DOHH2 (cell line): ENCODE measurements at regions not wholly inside any gene's neighbourhood (a gene's known extent, or its start where the extent isn't known, plus 50 kb on each side); places are given as distances from the start of the nearest gene placed in this dataset.

ENCODE experiments used
- H3F3A ChIP-seq: fragments of 200-600 bp; sonication (generic), shearing (Covaris generic); 2 replicates; pipeline ENCODE4 v1.6.0; 2016; ENCODE audit warnings: antibody characterized with exemption, mild to moderate bottlenecking; ENCODE audit not compliant: control insufficient read depth, insufficient read depth
- H3K27ac ChIP-seq: fragments of 200-600 bp; sonication (generic); 2 replicates; pipeline ENCODE4 v1.5.1; 2014; ENCODE audit warnings: low read depth, mild to moderate bottlenecking, low read length, moderate library complexity
- H3K27me3 ChIP-seq: fragments of 200-600 bp; sonication (generic); 2 replicates; pipeline ENCODE4 v1.6.1; 2014; ENCODE audit warnings: mild to moderate bottlenecking, low read length, mixed read lengths; ENCODE audit not compliant: control insufficient read depth
- H3K36me3 ChIP-seq: fragments of 200-600 bp; sonication (generic); 2 replicates; pipeline ENCODE4 v1.6.1; 2014; ENCODE audit warnings: mild to moderate bottlenecking, low read length, moderate library complexity, mixed read lengths; ENCODE audit not compliant: control insufficient read depth
- H3K4me1 ChIP-seq: fragments of 200-600 bp; sonication (generic); 2 replicates; pipeline ENCODE4 v1.6.1; 2014; ENCODE audit warnings: mild to moderate bottlenecking, low read length, mixed read lengths; ENCODE audit not compliant: control insufficient read depth
- H3K4me2 ChIP-seq: fragments of 200-600 bp; sonication (generic); 2 replicates; pipeline ENCODE4 v1.6.0; 2014; ENCODE audit warnings: mild to moderate bottlenecking, low read length, moderate library complexity
- H3K4me3 ChIP-seq: fragments of 200-600 bp; sonication (generic); 2 replicates; pipeline ENCODE4 v1.5.1; 2014; ENCODE audit warnings: mild to moderate bottlenecking, low read length, mixed read lengths
- H3K79me2 ChIP-seq: fragments of 200-600 bp; sonication (generic); 2 replicates; pipeline ENCODE4 v1.6.1; 2014; ENCODE audit warnings: mild to moderate bottlenecking, low read length, mixed read lengths; ENCODE audit not compliant: control insufficient read depth
- H3K9me2 ChIP-seq: fragments of 200-600 bp; sonication (generic); replicated peaks from 2 replicates; pipeline ENCODE4 v1.6.1; 2014; ENCODE audit warnings: mild to moderate bottlenecking, low read length, mixed read lengths; ENCODE audit not compliant: control insufficient read depth
- H3K9me3 ChIP-seq: fragments of 200-600 bp; sonication (generic); 2 replicates; pipeline ENCODE4 v1.6.1; 2014; ENCODE audit warnings: antibody characterized with exemption, low read length, mixed read lengths; ENCODE audit not compliant: control insufficient read depth, insufficient read depth
- H4K20me1 ChIP-seq: fragments of 200-600 bp; sonication (generic); 2 replicates; pipeline ENCODE4 v1.6.0; 2014; ENCODE audit warnings: low read depth, mild to moderate bottlenecking, antibody characterized with exemption, low read length, moderate library complexity; ENCODE audit not compliant: control insufficient read depth, insufficient read depth
- EZH2phosphoT487 ChIP-seq: fragments of 200-600 bp; sonication (generic); IDR thresholded peaks from 2 replicates; pipeline ENCODE4 v1.6.1; 2017; ENCODE audit warnings: borderline replicate concordance, mild to moderate bottlenecking, antibody characterized with exemption, low read length, moderate library complexity, mixed read lengths
- TF ChIP-seq, protein P1 (sequence below): fragments of 200-600 bp; sonication (generic); IDR thresholded peaks from one replicate; pipeline ENCODE4 v1.5.1; 2014; ENCODE audit warnings: antibody characterized with exemption, mild to moderate bottlenecking, low read depth, low read length; ENCODE audit not compliant: poor library complexity, severe bottlenecking

DNA sequence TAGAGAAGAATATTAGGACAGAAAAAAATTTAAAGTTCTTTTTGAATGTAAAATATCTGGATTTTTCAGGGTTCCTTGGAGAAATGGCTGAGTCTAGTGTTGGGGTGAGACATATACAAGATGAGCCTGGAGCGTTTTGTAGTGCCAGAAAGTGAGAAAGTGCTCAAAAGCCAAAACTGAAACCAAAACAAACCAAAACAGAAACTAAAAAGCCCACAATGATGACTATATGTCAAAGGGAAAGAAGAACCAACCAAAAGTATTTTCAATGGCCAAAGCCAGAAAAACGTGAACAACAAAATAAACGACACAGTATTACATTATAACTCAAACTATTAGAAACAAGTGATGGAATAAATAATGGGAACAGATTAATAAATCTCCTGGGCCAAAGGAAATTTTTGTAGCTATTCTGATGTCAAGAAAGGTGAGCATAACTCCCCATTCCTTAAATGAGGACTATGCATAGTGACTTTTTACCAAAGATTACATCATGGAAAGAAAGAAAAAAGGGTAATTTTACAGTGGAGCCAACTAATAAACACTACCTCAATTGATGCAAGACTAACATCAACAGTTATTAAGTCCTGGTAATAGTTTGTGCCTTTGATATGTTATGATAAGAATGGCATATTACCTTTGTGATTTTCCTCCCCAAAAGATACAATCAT lies 1137.6 kb downstream of the C4orf33 start:
- H3K4me2 ChIP-seq: no peak overlapping the region
- no peaks in the 10 kb centered on the region for H3K27me3 ChIP-seq
- H3K27ac ChIP-seq: no peak overlapping the region
- H3K9me2 ChIP-seq: no peaks in the 10 kb centered on the region
- no peaks in the 10 kb centered on the region for H3K9me3 ChIP-seq
- H3K36me3 ChIP-seq: no peaks in the 10 kb centered on the region
- H3K79me2 ChIP-seq: no peaks in the 10 kb centered on the region
- no peaks in the 10 kb centered on the region for H3K4me1 ChIP-seq
- H3K4me3 ChIP-seq: no peak overlapping the region
- TF ChIP-seq, protein P1, sequence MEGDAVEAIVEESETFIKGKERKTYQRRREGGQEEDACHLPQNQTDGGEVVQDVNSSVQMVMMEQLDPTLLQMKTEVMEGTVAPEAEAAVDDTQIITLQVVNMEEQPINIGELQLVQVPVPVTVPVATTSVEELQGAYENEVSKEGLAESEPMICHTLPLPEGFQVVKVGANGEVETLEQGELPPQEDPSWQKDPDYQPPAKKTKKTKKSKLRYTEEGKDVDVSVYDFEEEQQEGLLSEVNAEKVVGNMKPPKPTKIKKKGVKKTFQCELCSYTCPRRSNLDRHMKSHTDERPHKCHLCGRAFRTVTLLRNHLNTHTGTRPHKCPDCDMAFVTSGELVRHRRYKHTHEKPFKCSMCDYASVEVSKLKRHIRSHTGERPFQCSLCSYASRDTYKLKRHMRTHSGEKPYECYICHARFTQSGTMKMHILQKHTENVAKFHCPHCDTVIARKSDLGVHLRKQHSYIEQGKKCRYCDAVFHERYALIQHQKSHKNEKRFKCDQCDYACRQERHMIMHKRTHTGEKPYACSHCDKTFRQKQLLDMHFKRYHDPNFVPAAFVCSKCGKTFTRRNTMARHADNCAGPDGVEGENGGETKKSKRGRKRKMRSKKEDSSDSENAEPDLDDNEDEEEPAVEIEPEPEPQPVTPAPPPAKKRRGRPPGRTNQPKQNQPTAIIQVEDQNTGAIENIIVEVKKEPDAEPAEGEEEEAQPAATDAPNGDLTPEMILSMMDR: no peak
- no peak for TF ChIP-seq EZH2phosphoT487
- no peaks in the 10 kb centered on the region for H4K20me1 ChIP-seq
- no peaks in the 10 kb centered on the region for H3F3A ChIP-seq

DNA sequence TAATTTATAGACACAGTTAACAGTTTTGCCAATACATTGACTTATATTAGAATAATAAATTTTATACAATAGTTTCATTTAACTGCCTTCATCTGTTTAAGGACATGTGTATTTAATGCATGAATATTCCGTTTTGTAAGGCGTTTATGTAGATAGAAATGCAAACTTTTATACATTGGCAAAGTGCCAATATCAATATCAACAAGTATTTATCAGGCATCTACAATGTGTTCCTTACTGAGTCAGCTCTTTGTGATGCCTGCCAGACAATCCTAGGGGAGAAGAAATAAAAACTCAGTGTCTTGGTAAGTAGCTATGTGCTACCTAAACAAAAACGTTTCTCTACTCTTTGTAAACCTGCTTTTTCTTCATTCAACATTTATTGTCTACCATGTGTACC lies 1142.2 kb downstream of the C4orf33 start:
- Histone ChIP-seq H3K4me2 (no peak overlapping the region), H3K4me3 (no peak overlapping the region), H3K9me2 (no peaks in the 10 kb centered on the region), H3K36me3 (no peaks in the 10 kb centered on the region), H3K27ac (no peak overlapping the region), H3K4me1 (no peaks in the 10 kb centered on the region), H3F3A (no peaks in the 10 kb centered on the region), H3K79me2 (no peaks in the 10 kb centered on the region), H3K9me3 (no peaks in the 10 kb centered on the region), H3K27me3 (no peaks in the 10 kb centered on the region), H4K20me1 (no peaks in the 10 kb centered on the region)
- TF ChIP-seq, protein P1: no peak
- no peak for TF ChIP-seq EZH2phosphoT487

DNA sequence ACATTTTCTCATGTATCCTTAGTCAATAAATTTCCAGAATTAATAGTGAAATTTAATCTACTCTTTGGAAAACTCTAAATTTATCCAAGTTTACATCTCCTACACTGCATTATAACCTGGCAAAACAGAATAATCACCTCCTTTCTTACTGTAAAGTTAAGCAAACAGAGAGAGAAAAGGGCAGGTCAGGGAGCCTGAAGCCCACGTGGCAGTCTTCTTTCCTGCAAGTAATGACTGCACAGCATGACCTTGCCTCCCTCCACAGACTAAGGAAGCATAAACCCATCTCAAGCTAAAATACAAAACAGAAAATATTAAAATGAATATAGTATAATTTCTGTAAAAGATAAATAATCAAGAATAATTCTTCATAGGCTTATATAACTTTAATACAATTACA lies 1153.0 kb downstream of the C4orf33 start:
- no peaks in the 10 kb centered on the region for H3K79me2 ChIP-seq
- no peaks in the 10 kb centered on the region for H3K4me1 ChIP-seq
- H3K9me2 ChIP-seq: no peaks in the 10 kb centered on the region
- no peak overlapping the region for H3K4me2 ChIP-seq
- H4K20me1 ChIP-seq: no peaks in the 10 kb centered on the region
- H3K36me3 ChIP-seq: no peaks in the 10 kb centered on the region
- H3K27me3 ChIP-seq: no peaks in the 10 kb centered on the region
- H3F3A ChIP-seq: no peaks in the 10 kb centered on the region
- no peaks in the 10 kb centered on the region for H3K9me3 ChIP-seq
- no peak overlapping the region for H3K27ac ChIP-seq
- no peak overlapping the region for H3K4me3 ChIP-seq
- TF ChIP-seq, protein P1: no peak
